ENCODE measurements at regions not wholly inside any gene's neighbourhood (a gene's known extent, or its start where the extent isn't known, plus 50 kb on each side); places are given as distances from the start of the nearest gene placed in this dataset.

- no peak overlapping the region for H3K27ac Mint-ChIP-seq
- no peak for TF ChIP-seq EZH2 (IDR thresholded peaks at IDR 0.05; ENCODE audit: borderline replicate concordance, insufficient read depth, low read depth, low read length, poor library complexity, severe bottlenecking)
- TF ChIP-seq, protein P1, sequence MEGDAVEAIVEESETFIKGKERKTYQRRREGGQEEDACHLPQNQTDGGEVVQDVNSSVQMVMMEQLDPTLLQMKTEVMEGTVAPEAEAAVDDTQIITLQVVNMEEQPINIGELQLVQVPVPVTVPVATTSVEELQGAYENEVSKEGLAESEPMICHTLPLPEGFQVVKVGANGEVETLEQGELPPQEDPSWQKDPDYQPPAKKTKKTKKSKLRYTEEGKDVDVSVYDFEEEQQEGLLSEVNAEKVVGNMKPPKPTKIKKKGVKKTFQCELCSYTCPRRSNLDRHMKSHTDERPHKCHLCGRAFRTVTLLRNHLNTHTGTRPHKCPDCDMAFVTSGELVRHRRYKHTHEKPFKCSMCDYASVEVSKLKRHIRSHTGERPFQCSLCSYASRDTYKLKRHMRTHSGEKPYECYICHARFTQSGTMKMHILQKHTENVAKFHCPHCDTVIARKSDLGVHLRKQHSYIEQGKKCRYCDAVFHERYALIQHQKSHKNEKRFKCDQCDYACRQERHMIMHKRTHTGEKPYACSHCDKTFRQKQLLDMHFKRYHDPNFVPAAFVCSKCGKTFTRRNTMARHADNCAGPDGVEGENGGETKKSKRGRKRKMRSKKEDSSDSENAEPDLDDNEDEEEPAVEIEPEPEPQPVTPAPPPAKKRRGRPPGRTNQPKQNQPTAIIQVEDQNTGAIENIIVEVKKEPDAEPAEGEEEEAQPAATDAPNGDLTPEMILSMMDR (IDR thresholded peaks at IDR 0.05) = no peak
- ChIA-PET POLR2A (no interaction called here), CTCF (no interaction called here)
- H3K4me2 ChIP-seq (replicated peaks; ENCODE audit: low read depth, low read length, poor library complexity, severe bottlenecking) = no peak overlapping the region
- peaks cover 2% of the 10 kb centered on the region for H3K9me3 Mint-ChIP-seq (ENCODE audit: insufficient read depth)
- H3K27ac ChIP-seq (ENCODE audit: low read length in 2 of 2) = no peak overlapping the region
- no peaks in the 10 kb centered on the region for H3K4me1 ChIP-seq (ENCODE audit: control insufficient read depth in 2 of 2, insufficient read depth in 2 of 2, low read length in 2 of 2)
- no peak overlapping the region for H3K4me3 Mint-ChIP-seq
- peaks cover 0 to 10% (median 0%) of the 10 kb centered on the region in 4 experiments for H3K27me3 ChIP-seq (replicated peaks in 1 of 4; ENCODE audit: control extremely low read depth in 1 of 4, control insufficient read depth in 3 of 4, insufficient read depth in 4 of 4, low read length in 3 of 4)
- intact Hi-C loops (cut with micrococcal nuclease) = no loop called here
- H3K4me1 Mint-ChIP-seq = no peaks in the 10 kb centered on the region
- H3K4me3 ChIP-seq (ENCODE audit: control extremely low read depth in 1 of 5, extremely low read depth in 1 of 5, insufficient read depth in 1 of 5, low read depth in 2 of 5, low read length in 4 of 5) = no peak overlapping the region
- 80% methylated on average over 31 of the region's 31 CpGs for WGBS (ENCODE audit: insufficient coverage)
- DNase-seq = no peak
- no peak for ATAC-seq (ENCODE audit: low read depth)
- no peaks in the 10 kb centered on the region for H3K79me2 ChIP-seq (ENCODE audit: control insufficient read depth, insufficient read depth, low read length)
- no peak overlapping the region for H2AFZ ChIP-seq (ENCODE audit: insufficient read depth, low read depth, low read length, poor library complexity, severe bottlenecking)
- H3K9ac ChIP-seq (ENCODE audit: low read length) = no peak overlapping the region
- H4K20me1 ChIP-seq (ENCODE audit: control insufficient read depth, insufficient read depth, low read length, poor library complexity, severe bottlenecking) = no peaks in the 10 kb centered on the region
- H3K9me3 ChIP-seq (ENCODE audit: control extremely low read depth in 1 of 3, control insufficient read depth in 2 of 3, insufficient read depth in 1 of 3, low read length in 2 of 3) = peaks cover 0 to 14% (median 0%) of the 10 kb centered on the region in 3 donors
- no peaks in the 10 kb centered on the region for H3K36me3 ChIP-seq (replicated peaks in 1 of 2; ENCODE audit: control extremely low read depth in 1 of 2, control insufficient read depth in 1 of 2, extremely low read depth in 1 of 2, insufficient read depth in 2 of 2, low read length in 1 of 2)
- H3K27me3 Mint-ChIP-seq = peaks cover 23% of the 10 kb centered on the region
Measured at GRCh38 chr4:1462009-1462767, 55.9 kb upstream of the NKX1-1 start.
